ACC112 (cell line): ENCODE measurements at regions not wholly inside any gene's neighbourhood (a gene's known extent, or its start where the extent isn't known, plus 50 kb on each side); places are given as distances from the start of the nearest gene placed in this dataset.

Experiments
- H2AFZ ChIP-seq: fragments of 200-600 bp; sonication (generic); one replicate; pipeline ENCODE4 v1.6.0; 2017; ENCODE audit warnings: antibody characterized with exemption, low read length; ENCODE audit not compliant: unreplicated experiment
- H3K27ac ChIP-seq: fragments of 200-600 bp; sonication (generic); 2 replicates; pipeline ENCODE4 v1.5.1; 2014; ENCODE audit warnings: low read depth, mild to moderate bottlenecking, antibody characterized with exemption, low read length, moderate library complexity
- H3K27me3 ChIP-seq: fragments of 200-600 bp; sonication (generic); 2 replicates; pipeline ENCODE4 v1.6.1; 2014; ENCODE audit warnings: mild to moderate bottlenecking, antibody characterized with exemption, low read length, moderate library complexity, mixed read lengths; ENCODE audit not compliant: insufficient read depth
- H3K36me3 ChIP-seq: fragments of 200-600 bp; sonication (generic); 2 replicates; pipeline ENCODE4 v1.6.1; 2016; ENCODE audit warnings: mild to moderate bottlenecking, antibody characterized with exemption, low read length, moderate library complexity, mixed read lengths; ENCODE audit not compliant: insufficient read depth
- H3K4me1 ChIP-seq: fragments of 200-600 bp; sonication (generic); one replicate; pipeline ENCODE4 v1.6.1; 2016; ENCODE audit warnings: low read length, mixed read lengths; ENCODE audit not compliant: insufficient read depth, unreplicated experiment, control insufficient read depth
- H3K4me3 ChIP-seq: fragments of 200-600 bp; sonication (generic); 2 replicates; pipeline ENCODE4 v1.5.1; 2014; ENCODE audit warnings: mild to moderate bottlenecking, low read depth, low read length
- H3K79me2 ChIP-seq: fragments of 200-600 bp; sonication (generic); one replicate; pipeline ENCODE4 v1.6.0; 2016; ENCODE audit warnings: low read length; ENCODE audit not compliant: control insufficient read depth, unreplicated experiment, insufficient read depth

DNA sequence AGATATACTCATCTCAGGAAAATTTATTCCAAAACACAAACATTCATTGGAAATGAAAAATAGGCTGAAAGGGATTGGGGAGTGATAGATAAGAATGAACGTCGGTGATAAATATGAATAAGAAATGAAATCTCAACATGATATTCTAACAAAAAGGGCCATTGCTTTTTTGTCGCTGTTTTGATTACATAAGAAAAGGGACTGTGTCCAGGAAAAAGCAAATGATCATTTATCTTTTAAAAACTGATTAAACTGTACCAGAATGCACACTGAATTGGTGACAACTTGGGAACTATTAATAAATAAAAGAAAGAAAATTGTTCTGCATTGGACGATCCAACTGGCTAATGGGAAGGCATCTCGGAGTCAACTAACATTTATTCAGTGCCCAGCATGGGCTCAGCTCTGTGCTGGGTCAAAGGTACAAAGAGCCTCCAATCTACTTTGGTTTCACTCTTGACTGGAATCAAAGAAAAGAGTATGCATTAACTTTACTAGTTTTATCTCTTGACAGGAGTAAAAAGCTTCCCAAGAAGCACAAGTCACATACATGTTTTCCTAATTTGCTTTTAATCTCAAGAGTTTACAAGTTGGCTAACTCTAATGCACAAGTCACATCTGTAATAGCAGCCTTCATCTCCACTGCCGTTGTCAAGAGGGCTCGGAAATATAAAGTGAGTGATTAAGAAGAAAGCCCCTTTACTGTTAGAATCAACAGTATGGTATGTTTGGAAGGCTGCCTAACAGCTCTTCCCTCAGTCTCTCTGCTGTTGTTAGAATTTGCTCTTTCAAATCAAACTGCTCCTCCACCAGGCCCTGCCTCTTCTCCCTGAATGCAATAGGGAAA lies 280.0 kb downstream of the IGSF11 start:
- H3K36me3 ChIP-seq = no peaks in the 10 kb centered on the region

DNA sequence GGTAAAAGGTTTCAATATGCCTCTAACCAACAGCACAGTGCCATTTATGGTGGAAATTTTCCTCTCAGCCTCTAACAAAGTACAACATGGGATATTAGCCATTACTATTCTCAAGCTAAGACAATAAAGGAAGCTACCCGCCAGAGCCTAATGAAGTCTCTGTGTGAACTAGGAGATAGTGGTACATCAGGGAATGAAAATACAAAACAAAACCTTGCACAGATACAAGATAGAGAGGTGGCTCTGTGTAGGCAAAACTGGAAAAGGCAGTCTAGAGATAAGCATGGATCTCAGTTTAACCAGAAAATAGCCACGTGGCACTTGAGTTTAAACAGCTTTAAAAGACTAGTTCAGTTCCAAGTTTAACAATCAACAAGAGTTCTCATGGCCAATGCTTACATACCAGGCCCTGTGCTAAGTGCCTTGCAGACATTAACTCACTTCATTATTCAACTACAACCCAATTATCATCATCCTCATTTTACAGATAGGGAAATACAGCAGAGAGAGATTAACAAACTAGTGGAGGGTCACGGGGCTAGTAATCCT lies 279.3 kb downstream of the IGSF11 start:
- no peak overlapping the region for H2AFZ ChIP-seq
- H3K79me2 ChIP-seq = no peaks in the 10 kb centered on the region
- no peaks in the 10 kb centered on the region for H3K36me3 ChIP-seq
- H3K4me1 ChIP-seq = no peaks in the 10 kb centered on the region
- no peaks in the 10 kb centered on the region for H3K27me3 ChIP-seq
- no peak overlapping the region for H3K4me3 ChIP-seq
- no peak overlapping the region for H3K27ac ChIP-seq

More for the DNA sequence above, 280.0 kb downstream of the IGSF11 start:
- Histone ChIP-seq H3K4me1 (no peaks in the 10 kb centered on the region), H2AFZ (no peak overlapping the region), H3K27me3 (no peaks in the 10 kb centered on the region), H3K4me3 (no peak overlapping the region), H3K79me2 (no peaks in the 10 kb centered on the region), H3K27ac (no peak overlapping the region)

DNA sequence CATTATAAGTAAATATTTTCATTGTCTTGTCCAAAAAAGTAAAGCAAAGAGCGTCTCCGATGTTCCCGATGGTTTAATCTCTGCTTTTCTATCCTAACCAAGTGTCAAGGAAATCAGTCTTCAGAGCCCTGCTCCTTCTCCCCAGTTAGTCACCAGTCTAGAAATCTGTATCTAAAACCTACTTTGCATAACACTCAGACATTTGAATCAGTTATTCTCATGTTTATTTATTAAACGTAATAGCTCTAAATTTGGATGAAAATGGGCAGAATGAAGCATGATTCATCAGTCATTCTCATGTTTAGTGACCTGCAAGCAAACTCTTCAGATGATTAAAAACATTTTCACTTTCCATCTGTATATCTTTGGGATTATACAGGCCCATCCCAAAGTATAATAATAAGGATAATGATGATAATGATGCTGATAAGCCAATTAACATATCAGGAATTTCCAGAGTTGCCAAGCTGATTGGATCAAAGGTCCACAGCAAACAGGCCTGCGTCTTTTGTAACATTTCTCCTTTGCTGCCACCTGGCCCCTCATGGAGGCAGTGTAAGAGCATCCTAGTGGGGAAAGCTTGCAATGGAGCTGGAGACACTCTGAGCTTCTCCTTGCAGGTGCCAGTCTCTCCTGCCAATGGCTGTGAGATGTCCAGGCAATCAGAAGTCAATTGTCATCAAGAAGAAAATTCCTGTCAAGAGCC lies 273.9 kb downstream of the IGSF11 start:
- no peaks in the 10 kb centered on the region for H3K27me3 ChIP-seq
- H2AFZ ChIP-seq = no peak overlapping the region
- no peaks in the 10 kb centered on the region for H3K79me2 ChIP-seq
- no peaks in the 10 kb centered on the region for H3K4me1 ChIP-seq
- no peaks in the 10 kb centered on the region for H3K36me3 ChIP-seq
- H3K27ac ChIP-seq = no peak overlapping the region
- H3K4me3 ChIP-seq = no peak overlapping the region

GRCh38 chr3:118761291-118761606 lies 273.4 kb downstream of the IGSF11 start:
- Histone ChIP-seq H3K27me3 (no peaks in the 10 kb centered on the region), H3K36me3 (no peaks in the 10 kb centered on the region), H3K4me1 (no peaks in the 10 kb centered on the region), H3K4me3 (no peak overlapping the region), H3K79me2 (no peaks in the 10 kb centered on the region), H2AFZ (no peak overlapping the region), H3K27ac (no peak overlapping the region)

- no peaks in the 10 kb centered on the region for H3K36me3 ChIP-seq
- no peak overlapping the region for H3K4me3 ChIP-seq
- no peaks in the 10 kb centered on the region for H3K79me2 ChIP-seq
- no peak overlapping the region for H3K27ac ChIP-seq
- no peaks in the 10 kb centered on the region for H3K4me1 ChIP-seq
- H3K27me3 ChIP-seq = no peaks in the 10 kb centered on the region
- no peak overlapping the region for H2AFZ ChIP-seq
Measured at GRCh38 chr3:118765636-118766305, 268.9 kb downstream of the IGSF11 start.

- Histone ChIP-seq H3K79me2 (no peaks in the 10 kb centered on the region), H3K27me3 (no peaks in the 10 kb centered on the region), H3K36me3 (no peaks in the 10 kb centered on the region), H3K4me1 (no peaks in the 10 kb centered on the region), H3K4me3 (no peak overlapping the region), H2AFZ (no peak overlapping the region), H3K27ac (no peak overlapping the region)
Measured at GRCh38 chr3:118766306-118766669, 268.4 kb downstream of the IGSF11 start.

DNA sequence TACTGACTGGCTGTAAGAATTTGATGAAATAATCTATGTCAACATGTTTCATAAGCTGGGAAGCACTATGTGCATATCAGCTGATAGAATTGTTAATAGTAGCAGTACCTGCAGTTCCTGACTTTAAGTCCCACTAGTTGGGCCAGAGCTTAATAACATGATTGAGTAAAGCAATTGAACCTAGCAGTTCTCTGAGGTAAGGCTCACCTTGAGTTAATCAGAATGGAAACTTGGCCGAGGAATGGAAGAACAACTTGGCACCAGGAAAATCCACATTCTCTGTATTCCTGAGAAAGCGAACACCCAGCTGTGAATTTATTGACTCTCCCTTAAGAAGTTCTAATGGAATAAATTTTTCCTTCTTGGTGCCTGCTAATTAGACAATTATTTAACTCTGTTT lies 262.6 kb downstream of the IGSF11 start:
- Histone ChIP-seq H2AFZ (no peak overlapping the region), H3K36me3 (no peaks in the 10 kb centered on the region), H3K27ac (no peak overlapping the region), H3K79me2 (no peaks in the 10 kb centered on the region), H3K4me1 (no peaks in the 10 kb centered on the region), H3K4me3 (no peak overlapping the region), H3K27me3 (no peaks in the 10 kb centered on the region)

- Histone ChIP-seq H2AFZ (no peak overlapping the region), H3K36me3 (no peaks in the 10 kb centered on the region), H3K4me3 (no peak overlapping the region), H3K4me1 (no peaks in the 10 kb centered on the region), H3K79me2 (no peaks in the 10 kb centered on the region), H3K27ac (no peak overlapping the region), H3K27me3 (no peaks in the 10 kb centered on the region)
Measured at GRCh38 chr3:118772547-118773011, 262.1 kb downstream of the IGSF11 start.

- Histone ChIP-seq H3K27ac (no peak overlapping the region), H3K79me2 (no peaks in the 10 kb centered on the region), H2AFZ (no peak overlapping the region), H3K4me3 (no peak overlapping the region), H3K4me1 (no peaks in the 10 kb centered on the region), H3K27me3 (no peaks in the 10 kb centered on the region), H3K36me3 (no peaks in the 10 kb centered on the region)
Measured at GRCh38 chr3:118775021-118775420, 259.6 kb downstream of the IGSF11 start.

DNA sequence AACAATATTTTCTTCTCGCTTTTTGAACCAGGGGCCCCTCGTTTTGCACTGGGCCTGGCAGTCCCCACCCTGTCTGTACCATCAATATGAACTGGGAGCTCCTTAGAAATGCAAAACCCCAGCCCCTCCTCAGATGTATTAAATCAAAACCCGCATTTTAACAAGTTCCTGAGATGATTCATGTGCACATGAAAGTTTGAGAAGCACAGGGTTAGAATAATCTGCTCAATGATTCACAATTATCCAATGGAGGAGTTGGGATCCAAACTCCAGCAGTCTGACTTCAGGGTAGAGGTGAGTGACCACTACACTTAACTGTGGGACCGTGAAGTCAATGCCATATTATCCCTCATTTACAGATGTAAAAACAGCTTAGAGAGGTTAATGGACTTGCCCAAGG lies 256.4 kb downstream of the IGSF11 start:
- Histone ChIP-seq H3K27ac (no peak overlapping the region), H3K4me3 (no peak overlapping the region), H3K27me3 (no peaks in the 10 kb centered on the region), H3K36me3 (no peaks in the 10 kb centered on the region), H3K79me2 (no peaks in the 10 kb centered on the region), H3K4me1 (no peaks in the 10 kb centered on the region), H2AFZ (no peak overlapping the region)
